Endothelial cell of hepatic sinusoid (primary cell): ENCODE measurements at regions not wholly inside any gene's neighbourhood (a gene's known extent, or its start where the extent isn't known, plus 50 kb on each side); places are given as distances from the start of the nearest gene placed in this dataset.

Experiments used
- in situ Hi-C: cut with HindIII; loops from 2 replicates; pipeline ENCODE4 v1.10.0; 2017; ENCODE audit warnings: low sequenced_read_pairs

- in situ Hi-C loops, result no loop called here
These were observed 266.4 kb downstream of the MAFB start for GRCh38 chr20:40422656-40423055.

GRCh38 chr20:40416274-40416673 lies 272.8 kb downstream of the MAFB start:
- in situ Hi-C loops, result no loop called here

DNA sequence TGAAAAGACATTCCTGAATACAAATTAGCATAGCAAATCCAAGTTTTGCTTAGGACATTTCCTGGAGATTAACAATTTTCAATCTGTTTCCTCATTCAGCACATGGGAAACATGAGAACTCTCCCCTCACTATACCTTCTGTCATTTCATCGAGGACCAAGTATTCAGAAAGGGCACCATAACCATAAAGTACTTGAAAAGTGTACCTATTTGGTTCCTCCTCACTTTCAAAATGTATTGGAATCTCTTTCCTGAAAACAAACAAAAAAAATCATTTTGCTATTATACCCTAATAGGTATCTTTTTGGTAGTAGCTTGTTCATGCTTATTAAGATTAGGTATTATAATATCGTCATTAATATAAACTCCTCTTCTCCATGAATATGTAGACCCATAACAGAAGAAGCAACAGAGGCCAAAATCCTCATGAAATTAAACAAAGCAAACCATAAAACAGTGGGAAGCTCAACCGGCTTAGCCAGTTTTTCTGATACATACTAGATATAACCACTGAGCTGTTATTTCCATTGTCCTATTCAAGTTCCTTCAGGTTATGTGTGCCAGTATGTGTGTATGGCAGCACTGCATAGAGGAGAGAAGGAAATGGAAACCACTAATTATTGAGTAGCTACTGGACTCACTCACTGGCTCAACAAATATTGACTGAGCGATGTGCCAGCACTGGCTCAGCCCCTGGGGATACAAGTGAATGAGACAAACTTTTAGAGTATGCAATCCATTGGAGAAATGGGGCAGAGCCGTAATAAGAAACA lies 274.0 kb downstream of the MAFB start:
- in situ Hi-C loops, result no loop called here

GRCh38 chr20:40410028-40410427 lies 279.0 kb downstream of the MAFB start:
- in situ Hi-C loops, result no loop called here

DNA sequence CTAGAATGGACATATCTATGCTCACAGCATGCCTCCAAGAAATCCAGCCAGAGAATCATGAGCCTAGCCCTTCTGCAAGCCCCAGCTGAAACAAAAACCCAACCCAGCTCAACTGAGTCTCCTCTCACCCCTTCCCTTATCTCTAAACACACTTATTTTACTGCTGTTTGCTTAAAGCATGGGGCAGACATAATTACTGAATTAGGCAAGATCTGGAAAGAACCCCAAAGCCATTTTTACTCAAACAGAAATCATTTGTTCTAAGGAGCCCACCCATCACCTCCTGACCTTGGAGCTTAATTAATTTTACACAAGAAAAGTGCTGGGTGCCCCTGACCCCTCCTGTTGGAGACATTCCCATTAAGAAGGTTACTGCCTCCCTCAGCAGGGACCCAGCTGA lies 291.6 kb downstream of the MAFB start:
- in situ Hi-C loops, result loop anchor here (5.0 kb wide), 1 partner anchor 55 kb away; no protein-coding TSS in a partner anchor

GRCh38 chr20:40393197-40394079 lies 295.6 kb downstream of the MAFB start:
- in situ Hi-C loops, result no loop called here

DNA sequence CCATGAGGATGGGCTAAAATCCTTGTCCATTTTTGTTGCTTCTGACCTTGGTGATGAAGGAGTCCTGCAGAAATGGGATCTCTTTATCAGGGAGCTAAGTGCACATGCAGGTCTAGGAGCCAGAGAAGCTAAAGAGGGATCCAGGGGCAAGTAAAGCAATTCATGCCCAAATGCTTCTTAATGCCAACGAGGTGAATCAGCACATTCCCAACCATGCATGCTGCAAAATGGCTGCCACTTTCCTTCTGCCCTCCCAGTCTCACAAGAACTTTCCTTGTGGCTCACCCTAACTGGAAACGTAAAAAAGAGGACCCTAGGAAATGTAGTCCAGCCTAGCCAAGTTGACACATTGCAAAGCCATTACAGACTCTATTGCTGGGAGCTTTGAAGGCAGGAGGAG lies 298.4 kb downstream of the MAFB start:
- in situ Hi-C loops, result no loop called here

GRCh38 chr20:40370800-40371199 lies 318.2 kb downstream of the MAFB start:
- in situ Hi-C loops, result no loop called here

GRCh38 chr20:40368876-40369275 lies 320.2 kb downstream of the MAFB start:
- in situ Hi-C loops, result no loop called here

- in situ Hi-C loops, result no loop called here
These were observed 327.1 kb downstream of the MAFB start for GRCh38 chr20:40361916-40362315.

GRCh38 chr20:40359131-40359912 lies 329.7 kb downstream of the MAFB start:
- in situ Hi-C loops, result no loop called here

GRCh38 chr20:40354880-40355279 lies 334.2 kb downstream of the MAFB start:
- in situ Hi-C loops, result no loop called here

GRCh38 chr20:40343390-40343789 lies 345.6 kb downstream of the MAFB start:
- in situ Hi-C loops, result loop anchor here (5.0 kb wide), 1 partner anchor 54 kb away; no protein-coding TSS in a partner anchor

GRCh38 chr20:40341561-40341960 lies 347.5 kb downstream of the MAFB start:
- in situ Hi-C loops, result loop anchor here (5.0 kb wide), 1 partner anchor 56 kb away; no protein-coding TSS in a partner anchor

DNA sequence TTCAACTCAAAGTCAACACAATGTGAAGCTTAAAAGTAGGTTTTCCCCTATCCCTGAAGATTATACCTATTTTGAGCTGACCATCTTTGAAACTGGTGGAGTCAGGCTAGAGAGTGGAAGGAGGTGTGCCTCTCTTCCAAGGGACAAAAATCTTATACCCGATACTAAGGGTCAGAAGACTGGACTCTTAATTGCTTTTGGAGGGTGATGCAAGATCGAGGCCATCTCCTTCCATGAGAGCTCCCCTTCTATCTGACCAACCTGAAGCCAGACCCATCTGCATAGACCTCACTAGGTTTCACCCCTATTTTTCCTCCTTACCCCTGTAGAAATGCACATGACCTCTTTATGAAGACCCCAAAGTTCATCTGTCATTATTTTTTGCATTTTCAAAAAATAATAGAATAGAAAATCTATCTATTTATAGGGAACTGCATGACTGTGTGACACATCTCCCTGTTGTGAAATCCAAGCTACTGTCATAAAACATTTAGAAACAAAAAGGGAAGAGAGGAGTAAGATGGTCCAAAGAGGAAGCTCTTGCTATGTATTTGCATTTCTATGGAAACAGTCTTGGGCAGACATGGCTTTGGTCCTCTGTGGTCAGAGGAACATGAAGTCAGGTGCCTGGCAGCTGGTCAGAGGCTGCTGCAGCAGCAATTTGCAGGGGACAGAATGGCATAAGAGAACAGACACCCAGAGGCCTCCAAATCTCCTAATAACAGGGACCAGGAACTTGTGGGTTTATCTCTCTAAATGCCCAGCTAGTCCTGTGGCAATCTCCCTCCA lies 349.2 kb downstream of the MAFB start:
- in situ Hi-C loops, result loop anchor here (5.0 kb wide), 1 partner anchor 57 kb away; no protein-coding TSS in a partner anchor

GRCh38 chr20:40336533-40336932 lies 352.5 kb downstream of the MAFB start:
- in situ Hi-C loops, result no loop called here

DNA sequence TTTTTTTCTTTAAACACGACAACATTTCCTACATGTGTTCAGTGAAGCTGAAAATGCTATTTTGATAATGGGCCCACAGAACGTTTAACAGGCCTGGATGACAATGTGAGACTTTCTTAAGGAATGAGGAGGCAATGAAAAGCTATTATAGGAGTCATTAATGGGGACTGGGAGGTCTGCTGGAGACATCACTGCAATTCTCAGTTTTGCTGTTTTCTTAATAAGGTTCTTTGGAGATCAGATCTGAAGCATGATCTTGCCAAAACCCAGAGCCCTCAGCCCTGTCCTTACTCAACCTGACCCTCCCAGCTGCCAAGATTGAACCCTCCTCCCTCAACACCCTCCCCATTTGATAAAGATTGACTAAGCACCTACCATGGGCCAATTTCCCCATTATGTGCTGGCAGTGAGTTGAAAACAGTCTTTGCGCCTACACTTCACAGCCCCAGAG lies 353.1 kb downstream of the MAFB start:
- in situ Hi-C loops, result no loop called here

DNA sequence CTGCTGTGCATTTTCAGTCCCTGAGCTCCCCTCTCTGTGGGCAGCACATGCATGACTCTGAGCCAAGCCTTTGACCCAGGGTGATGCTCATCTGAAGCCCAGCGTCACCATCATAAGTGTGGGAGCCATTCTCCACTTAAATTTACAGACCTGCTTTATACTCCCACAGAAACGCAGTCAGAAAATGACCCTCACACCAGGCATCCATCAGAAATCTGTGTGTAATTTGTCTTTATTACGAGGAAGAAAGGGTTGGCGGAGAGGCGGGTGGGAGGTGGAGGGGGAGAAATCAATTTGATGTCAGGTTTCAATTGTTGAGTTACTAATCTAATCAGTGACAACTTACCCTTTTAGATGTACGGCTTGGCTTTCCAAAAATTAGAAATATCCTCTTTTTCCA lies 353.6 kb downstream of the MAFB start:
- in situ Hi-C loops, result no loop called here

DNA sequence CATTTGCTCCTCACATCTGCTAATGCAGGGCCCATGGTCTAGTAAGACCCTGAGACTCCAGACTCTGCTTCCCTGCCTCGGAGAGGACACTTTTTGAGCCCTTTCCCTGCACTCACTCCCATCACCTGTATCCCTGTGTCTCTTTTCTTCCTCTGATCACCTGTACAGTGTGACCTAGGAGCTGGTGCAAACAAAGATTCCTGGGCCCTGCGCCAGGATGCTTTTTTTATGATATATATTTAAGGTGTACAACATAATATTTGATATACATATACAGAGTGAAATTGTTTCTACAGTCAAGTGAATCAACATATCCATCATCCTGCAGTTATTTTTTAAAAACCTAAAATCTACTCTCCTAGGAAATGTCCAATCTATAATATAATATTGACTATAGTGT lies 355.4 kb downstream of the MAFB start:
- in situ Hi-C loops, result loop anchor here (5.0 kb wide), 1 partner anchor 66 kb away; no protein-coding TSS in a partner anchor
